Lower leg skin (tissue), 3 donors: ENCODE measurements at regions not wholly inside any gene's neighbourhood (a gene's known extent, or its start where the extent isn't known, plus 50 kb on each side); places are given as distances from the start of the nearest gene placed in this dataset.

ENCODE experiments used
- POLR2A ChIP-seq, 2 donors: fragments of 450-650 bp; IDR thresholded peaks; one replicate each; pipeline ENCODE4 v1.6.1; 2016 to 2017; ENCODE audit warnings: antibody characterized with exemption in 2 of 2, mild to moderate bottlenecking in 1 of 2, moderate library complexity in 1 of 2
- TF ChIP-seq, protein P1 (sequence below), 3 donors: fragments of 450-650 bp; IDR thresholded peaks; one replicate each; pipeline ENCODE4 v1.5.1; 2016; ENCODE audit warnings: antibody characterized with exemption in 3 of 3, mild to moderate bottlenecking in 3 of 3, moderate library complexity in 2 of 3

DNA sequence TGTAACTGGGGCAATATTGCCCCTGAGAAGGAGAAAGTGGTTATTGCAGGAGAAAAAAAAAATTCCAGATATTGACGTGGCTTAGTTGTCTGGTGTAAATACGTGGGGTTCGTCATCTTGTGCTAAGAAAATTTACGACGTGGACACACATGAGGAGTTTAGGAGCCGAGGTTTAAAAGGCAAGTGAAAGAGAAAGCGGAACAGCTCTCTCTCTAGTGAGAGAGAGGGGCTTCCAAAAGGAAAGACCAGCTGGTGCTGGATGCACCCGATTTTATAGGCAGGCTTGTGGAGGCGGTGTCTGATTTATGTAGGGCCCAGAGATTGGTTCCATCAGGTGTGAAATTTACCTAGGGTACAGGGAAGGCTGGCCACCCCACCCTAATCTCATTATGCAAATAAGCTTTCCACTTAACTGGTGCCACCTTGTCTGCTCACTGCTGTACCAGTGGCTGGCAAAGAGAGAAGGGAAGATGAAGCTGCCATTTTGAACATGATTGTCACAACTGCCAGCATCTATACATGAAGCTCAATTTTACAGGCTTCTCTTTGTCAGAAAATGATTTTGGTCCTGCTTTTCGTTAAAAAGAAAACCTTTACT, 845.1 kb downstream of the DACH1 start:
- TF ChIP-seq, protein P1, sequence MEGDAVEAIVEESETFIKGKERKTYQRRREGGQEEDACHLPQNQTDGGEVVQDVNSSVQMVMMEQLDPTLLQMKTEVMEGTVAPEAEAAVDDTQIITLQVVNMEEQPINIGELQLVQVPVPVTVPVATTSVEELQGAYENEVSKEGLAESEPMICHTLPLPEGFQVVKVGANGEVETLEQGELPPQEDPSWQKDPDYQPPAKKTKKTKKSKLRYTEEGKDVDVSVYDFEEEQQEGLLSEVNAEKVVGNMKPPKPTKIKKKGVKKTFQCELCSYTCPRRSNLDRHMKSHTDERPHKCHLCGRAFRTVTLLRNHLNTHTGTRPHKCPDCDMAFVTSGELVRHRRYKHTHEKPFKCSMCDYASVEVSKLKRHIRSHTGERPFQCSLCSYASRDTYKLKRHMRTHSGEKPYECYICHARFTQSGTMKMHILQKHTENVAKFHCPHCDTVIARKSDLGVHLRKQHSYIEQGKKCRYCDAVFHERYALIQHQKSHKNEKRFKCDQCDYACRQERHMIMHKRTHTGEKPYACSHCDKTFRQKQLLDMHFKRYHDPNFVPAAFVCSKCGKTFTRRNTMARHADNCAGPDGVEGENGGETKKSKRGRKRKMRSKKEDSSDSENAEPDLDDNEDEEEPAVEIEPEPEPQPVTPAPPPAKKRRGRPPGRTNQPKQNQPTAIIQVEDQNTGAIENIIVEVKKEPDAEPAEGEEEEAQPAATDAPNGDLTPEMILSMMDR (IDR thresholded peaks at IDR 0.05) = no peak
- no peak for TF ChIP-seq POLR2A (IDR thresholded peaks at IDR 0.05)
